ENCODE measurements at regions not wholly inside any gene's neighbourhood (a gene's known extent, or its start where the extent isn't known, plus 50 kb on each side); places are given as distances from the start of the nearest gene placed in this dataset.

- H3K27ac ChIP-seq, result peak overlapping the region; percentile 50 to 80
- no peak for TF ChIP-seq CTCF (IDR thresholded peaks at IDR 0.05)
- H3K4me3 ChIP-seq, result no peak overlapping the region
Measured at GRCh38 chr6:14455427-14455826, 337.9 kb downstream of the CD83 start.

GRCh38 chr6:14455876-14456648, 338.5 kb downstream of the CD83 start:
- no peak overlapping the region for H3K4me3 ChIP-seq
- H3K27ac ChIP-seq, result peak overlapping the region; percentile 50 to 80
- no peak for DNase-seq (ENCODE audit: low spot score)
- TF ChIP-seq CTCF (IDR thresholded peaks at IDR 0.05), result no peak

More at GRCh38 chr6:14455427-14455826, 337.9 kb downstream of the CD83 start:
- no peak for DNase-seq (ENCODE audit: low spot score)

GRCh38 chr6:14456941-14457340, 339.4 kb downstream of the CD83 start:
- no peak overlapping the region for H3K27ac ChIP-seq
- no peak overlapping the region for H3K4me3 ChIP-seq
- TF ChIP-seq CTCF (IDR thresholded peaks at IDR 0.05), result no peak
- no peak for DNase-seq (ENCODE audit: low spot score)

GRCh38 chr6:14458669-14459266, 341.2 kb downstream of the CD83 start:
- DNase-seq (ENCODE audit: low spot score), result no peak
- Histone ChIP-seq H3K4me3 (no peak overlapping the region), H3K27ac (no peak overlapping the region)
- no peak for TF ChIP-seq CTCF (IDR thresholded peaks at IDR 0.05)

GRCh38 chr6:14459315-14459714, 341.7 kb downstream of the CD83 start:
- H3K4me3 ChIP-seq, result no peak overlapping the region
- no peak for TF ChIP-seq CTCF (IDR thresholded peaks at IDR 0.05)
- no peak overlapping the region for H3K27ac ChIP-seq
- DNase-seq (ENCODE audit: low spot score), result no peak

GRCh38 chr6:14460556-14460955, 343.0 kb downstream of the CD83 start:
- TF ChIP-seq CTCF (IDR thresholded peaks at IDR 0.05), result no peak
- no peak for DNase-seq (ENCODE audit: low spot score)
- no peak overlapping the region for H3K27ac ChIP-seq
- no peak overlapping the region for H3K4me3 ChIP-seq

- no peak overlapping the region for H3K27ac ChIP-seq
- no peak overlapping the region for H3K4me3 ChIP-seq
- TF ChIP-seq CTCF (IDR thresholded peaks at IDR 0.05), result no peak
- no peak for DNase-seq (ENCODE audit: low spot score)
Measured at GRCh38 chr6:14462135-14462534, 344.6 kb downstream of the CD83 start.

Measured in coronary artery (tissue), 2 donors.